H1 (cell line): ENCODE measurements at regions not wholly inside any gene's neighbourhood (a gene's known extent, or its start where the extent isn't known, plus 50 kb on each side); places are given as distances from the start of the nearest gene placed in this dataset.

Experiments used
- CHD2 ChIP-seq: IDR thresholded peaks from 2 replicates; pipeline ENCODE4 v1.6.1; 2012; ENCODE audit warnings: low read length, improper control_type of control experiment
- CHD7 ChIP-seq: fragments of 300-600 bp; sonication (generic); IDR thresholded peaks from 2 replicates; pipeline ENCODE4 v1.7.1; 2012; ENCODE audit warnings: low read length, moderate library complexity, mild to moderate bottlenecking, inconsistent platforms; ENCODE audit not compliant: insufficient replicate concordance
- EP300 ChIP-seq, 2 experiments: IDR thresholded peaks; 1 replicate in 1 of 2; 2 replicates in 1 of 2; pipeline ENCODE4 v1.6.1; 2011 to 2012; ENCODE audit warnings: low read depth in 2 of 2, low read length in 2 of 2, mild to moderate bottlenecking in 2 of 2, borderline replicate concordance in 1 of 2, inconsistent platforms in 1 of 2, moderate library complexity in 1 of 2
- RBBP5 ChIP-seq: IDR thresholded peaks from 2 replicates; pipeline ENCODE4 v1.7.1; 2012; ENCODE audit warnings: low read depth, mild to moderate bottlenecking, inconsistent platforms, low read length, moderate library complexity, borderline replicate concordance

GRCh38 chr4:133982533-133983224, 218.9 kb downstream of the PABPC4L start (continued):
- no peak for TF ChIP-seq CHD7
- TF ChIP-seq EP300 (IDR thresholded peaks at IDR 0.05; ENCODE audit: borderline replicate concordance in 1 of 2, low read depth in 2 of 2, low read length in 2 of 2): no peak
- no peak for TF ChIP-seq RBBP5
- TF ChIP-seq CHD2: no peak
- TF ChIP-seq, all 59 proteins: peak for 0
